CD14-positive monocyte (primary cell): ENCODE measurements at regions not wholly inside any gene's neighbourhood (a gene's known extent, or its start where the extent isn't known, plus 50 kb on each side); places are given as distances from the start of the nearest gene placed in this dataset.

ENCODE experiments used
- DNase-seq, 3 donors: peaks; one replicate each; pipeline ENCODE4 v3.0.0-alpha.2; 2011 to 2022
- H2AFZ ChIP-seq: 2 replicates; pipeline ENCODE4 v1.6.0; 2012; ENCODE audit warnings: mild to moderate bottlenecking, low read depth, low read length, inconsistent platforms; ENCODE audit not compliant: insufficient read depth, poor library complexity, severe bottlenecking
- H3K27ac ChIP-seq, 2 donors: 1 replicate in 1 of 2; 2 replicates in 1 of 2; pipeline ENCODE4 v1.5.1; 2012 to 2013; ENCODE audit warnings: low read length in 2 of 2, control low read depth in 1 of 2, inconsistent platforms in 1 of 2, low read depth in 1 of 2, mild to moderate bottlenecking in 1 of 2
- H3K27me3 ChIP-seq, 2 donors: one replicate each; pipeline versions ENCODE4 v1.6.0 to v1.6.1; 2011 to 2013; ENCODE audit warnings: low read length in 2 of 2; ENCODE audit not compliant: control insufficient read depth in 2 of 2, insufficient read depth in 2 of 2
- H3K36me3 ChIP-seq, 2 donors: replicated peaks in 1 of 2; 1 replicate in 1 of 2; 2 replicates in 1 of 2; pipeline versions ENCODE4 v1.5.1 to v1.6.1; 2012 to 2013; ENCODE audit warnings: low read length in 2 of 2, control low read depth in 1 of 2, inconsistent platforms in 1 of 2, mild to moderate bottlenecking in 1 of 2; ENCODE audit not compliant: insufficient read depth in 2 of 2, control insufficient read depth in 1 of 2
- H3K4me1 ChIP-seq, 2 donors: 1 replicate in 1 of 2; 2 replicates in 1 of 2; pipeline versions ENCODE4 v1.5.1 to v1.6.1; 2012 to 2013; ENCODE audit warnings: low read length in 2 of 2, control low read depth in 1 of 2, inconsistent platforms in 1 of 2, mild to moderate bottlenecking in 1 of 2, moderate library complexity in 1 of 2; ENCODE audit not compliant: insufficient read depth in 2 of 2, control insufficient read depth in 1 of 2
- H3K4me2 ChIP-seq: replicated peaks from 2 replicates; pipeline ENCODE3; 2012; ENCODE audit warnings: low read length, moderate library complexity, mild to moderate bottlenecking; ENCODE audit not compliant: poor library complexity, severe bottlenecking; ENCODE audit errors: extremely low read depth
- H3K4me3 ChIP-seq, 3 experiments: fragments of 200-600 bp in 1 of 3; sonication (generic) in 1 of 3; replicated peaks in 1 of 3; 1 replicate in 2 of 3; 2 replicates in 1 of 3; pipeline ENCODE4 v1.5.1; 2011 to 2013; ENCODE audit warnings: low read length in 3 of 3, mild to moderate bottlenecking in 3 of 3, control low read depth in 2 of 3, low read depth in 2 of 3, inconsistent platforms in 1 of 3, moderate library complexity in 1 of 3
- H3K79me2 ChIP-seq: 2 replicates; pipeline ENCODE4 v1.6.0; 2012; ENCODE audit warnings: mild to moderate bottlenecking, control low read depth, inconsistent platforms, low read length, moderate library complexity; ENCODE audit not compliant: insufficient read depth
- H3K9ac ChIP-seq: 2 replicates; pipeline ENCODE4 v1.6.0; 2017; ENCODE audit warnings: low read length, mild to moderate bottlenecking; ENCODE audit not compliant: insufficient read depth, poor library complexity, severe bottlenecking
- H3K9me3 ChIP-seq, 2 donors: replicated peaks in 1 of 2; 1 replicate in 1 of 2; 2 replicates in 1 of 2; pipeline versions ENCODE4 v1.5.1 to v1.6.1; 2012 to 2013; ENCODE audit warnings: low read length in 2 of 2, control low read depth in 1 of 2; ENCODE audit not compliant: control insufficient read depth in 1 of 2, insufficient read depth in 1 of 2
- H4K20me1 ChIP-seq: 2 replicates; pipeline ENCODE4 v1.6.0; 2012; ENCODE audit warnings: mild to moderate bottlenecking, low read length, control low read depth, moderate library complexity; ENCODE audit not compliant: insufficient read depth
- H3K27ac Mint-ChIP-seq, 7 donors: one replicate each; pipeline ENCODE4 v1.8.0; 2020; ENCODE audit warnings: mild to moderate bottlenecking in 7 of 7, mixed read lengths in 7 of 7, moderate library complexity in 6 of 7, inconsistent platforms in 2 of 7
- H3K27me3 Mint-ChIP-seq, 3 donors: one replicate each; pipeline ENCODE4 v1.8.0; 2021 to 2022; ENCODE audit warnings: low read depth in 3 of 3, mild to moderate bottlenecking in 3 of 3, mixed read lengths in 3 of 3, moderate library complexity in 3 of 3, inconsistent platforms in 1 of 3
- H3K36me3 Mint-ChIP-seq, 2 donors: one replicate each; pipeline ENCODE4 v1.8.0; 2020; ENCODE audit warnings: mixed read lengths in 2 of 2, inconsistent platforms in 1 of 2, mild to moderate bottlenecking in 1 of 2
- H3K4me1 Mint-ChIP-seq: one replicate; pipeline ENCODE4 v1.8.0; 2020; ENCODE audit warnings: mild to moderate bottlenecking, mixed read lengths
- H3K4me3 Mint-ChIP-seq, 2 donors: one replicate each; pipeline ENCODE4 v1.8.0; 2020; ENCODE audit warnings: mild to moderate bottlenecking in 2 of 2, mixed read lengths in 2 of 2, moderate library complexity in 1 of 2
- H3K9me3 Mint-ChIP-seq, 7 donors: one replicate each; pipeline ENCODE4 v1.8.0; 2020 to 2022; ENCODE audit warnings: mixed read lengths in 7 of 7, mild to moderate bottlenecking in 6 of 7, moderate library complexity in 6 of 7, inconsistent platforms in 2 of 7
- CTCF ChIP-seq: fragments of 200-600 bp; IDR thresholded peaks from one replicate; pipeline ENCODE4 v1.8.0; 2022; ENCODE audit warnings: antibody characterized with exemption, mild to moderate bottlenecking
- WGBS: methylation state at CpG from one replicate; pipeline ENCODE4 v1.1.5; 2013; ENCODE audit warnings: missing lambda C conversion rate; ENCODE audit not compliant: insufficient coverage; 5-methylcytosine and 5-hydroxymethylcytosine counted together
- intact Hi-C, 2 donors: fragments of 100-400 bp; cut with micrococcal nuclease; formaldehyde crosslinking; loops; one replicate each; pipeline versions ENCODE4 v1.15.0 to v1.15.1; 2023

- H3K79me2 ChIP-seq, result no peaks in the 10 kb centered on the region
- no peak overlapping the region for H3K27ac Mint-ChIP-seq
- no peaks in the 10 kb centered on the region for H3K36me3 ChIP-seq
- H3K27me3 ChIP-seq, result peaks cover 0 to 2% of the 10 kb centered on the region in 2 donors
- no peak overlapping the region for H3K4me3 Mint-ChIP-seq
- H3K4me1 ChIP-seq, result peaks cover 5 to 12% of the 10 kb centered on the region in 2 donors
- WGBS, result no CpG with 5 or more reads among the region's 1 CpG
- H3K27ac ChIP-seq, result no peak overlapping the region
- no peak for TF ChIP-seq CTCF
- H3K4me2 ChIP-seq, result no peak overlapping the region
- H3K9me3 Mint-ChIP-seq, result peaks cover 0 to 3% (median 0%) of the 10 kb centered on the region in 7 donors
- H3K4me3 ChIP-seq, result no peak overlapping the region
- H3K9ac ChIP-seq, result no peak overlapping the region
- peaks cover 16% of the 10 kb centered on the region for H3K4me1 Mint-ChIP-seq
- H3K36me3 Mint-ChIP-seq, result peaks cover 0 to 3% of the 10 kb centered on the region in 2 donors
- peaks cover 1 to 2% (median 1%) of the 10 kb centered on the region in 3 donors for H3K27me3 Mint-ChIP-seq
- intact Hi-C loops, result loop anchor here in 1 of 2 donors (10.0 kb wide), 2 partner anchors 138 to 588 kb away; no protein-coding TSS in a partner anchor
- H2AFZ ChIP-seq, result no peak overlapping the region
- no peak for DNase-seq
- no peaks in the 10 kb centered on the region for H4K20me1 ChIP-seq
- H3K9me3 ChIP-seq, result no peaks in the 10 kb centered on the region
These were observed 582.4 kb downstream of the IRS1 start for GRCh38 chr2:226217191-226217590.

- H3K4me3 Mint-ChIP-seq, result no peak overlapping the region
- WGBS, result 95% methylated on average over 2 of the region's 6 CpGs
- Histone ChIP-seq H3K79me2 (no peaks in the 10 kb centered on the region), H2AFZ (no peak overlapping the region), H3K27me3 (peaks cover 0 to 2% of the 10 kb centered on the region in 2 donors), H3K4me3 (no peak overlapping the region), H3K4me2 (no peak overlapping the region), H3K27ac (no peak overlapping the region), H3K9ac (no peak overlapping the region), H4K20me1 (no peaks in the 10 kb centered on the region), H3K36me3 (no peaks in the 10 kb centered on the region), H3K9me3 (no peaks in the 10 kb centered on the region), H3K4me1 (peaks cover 5 to 12% of the 10 kb centered on the region in 2 donors)
- no peak for DNase-seq
- TF ChIP-seq CTCF, result no peak
- H3K36me3 Mint-ChIP-seq, result peaks cover 0 to 3% of the 10 kb centered on the region in 2 donors
- intact Hi-C loops, result loop anchor here in 1 of 2 donors (10.0 kb wide), 2 partner anchors 138 to 588 kb away; no protein-coding TSS in a partner anchor
- H3K27ac Mint-ChIP-seq, result no peak overlapping the region
- peaks cover 16% of the 10 kb centered on the region for H3K4me1 Mint-ChIP-seq
- H3K27me3 Mint-ChIP-seq, result peaks cover 1 to 2% (median 1%) of the 10 kb centered on the region in 3 donors
- peaks cover 0 to 3% (median 0%) of the 10 kb centered on the region in 7 donors for H3K9me3 Mint-ChIP-seq
These were observed 583.0 kb downstream of the IRS1 start for GRCh38 chr2:226216575-226216974.
